ENCODE measurements at regions not wholly inside any gene's neighbourhood (a gene's known extent, or its start where the extent isn't known, plus 50 kb on each side); places are given as distances from the start of the nearest gene placed in this dataset.

GRCh38 chr5:142520885-142521284 lies 165.0 kb downstream of the FGF1 start:
- no peak for TF ChIP-seq CTCF (IDR thresholded peaks at IDR 0.05)
- no peak for TF ChIP-seq POLR2A (IDR thresholded peaks at IDR 0.05)
